PC-3 (cell line): ENCODE measurements at regions not wholly inside any gene's neighbourhood (a gene's known extent, or its start where the extent isn't known, plus 50 kb on each side); places are given as distances from the start of the nearest gene placed in this dataset.

Experiments
- ATAC-seq: fragments of 200-7000 bp; cut with Tn5 transposase; 2 replicates; pipeline ENCODE4 v1.9.1; 2020; ENCODE audit warnings: mild to moderate bottlenecking, moderate library complexity
- BruUV-seq: library from RNA; stranded (reverse); fragments of 400-500 nt; replicated peaks from 2 replicates; lab custom pipeline; 2021; lab: Mats Ljungman, UMichigan
- CTCF ChIA-PET: fragments of 300-600 bp; sonication (Branson Sonifier 250); formaldehyde crosslinking; loops from one replicate; lab custom pipeline; 2022; ENCODE audit warnings: antibody characterized with exemption; lab: Charles Lee
- POLR2A ChIA-PET: fragments of 300-600 bp; sonication (Branson Sonifier 250); formaldehyde crosslinking; loops from one replicate; lab custom pipeline; 2022; ENCODE audit warnings: antibody characterized with exemption; ENCODE audit not compliant: unreplicated experiment; lab: Charles Lee
- DNase-seq: peaks from one replicate; pipeline ENCODE4 v3.0.0-alpha.2; 2015
- H2AFZ ChIP-seq: fragments of 300-600 bp; sonication (generic); 2 replicates; pipeline ENCODE4 v1.6.0; 2016; ENCODE audit warnings: antibody characterized with exemption, low read length
- H3F3A ChIP-seq: fragments of 300-600 bp; sonication (generic); one replicate; pipeline ENCODE4 v1.6.0; 2017; ENCODE audit warnings: antibody characterized with exemption, low read length, control low read depth, mild to moderate bottlenecking; ENCODE audit not compliant: unreplicated experiment
- H3K27ac ChIP-seq: fragments of 300-600 bp; sonication (generic); 2 replicates; pipeline ENCODE4 v1.5.1; 2016; ENCODE audit warnings: mild to moderate bottlenecking, low read length
- H3K27me3 ChIP-seq: fragments of 300-600 bp; sonication (generic); 2 replicates; pipeline ENCODE4 v1.6.1; 2016; ENCODE audit warnings: low read length, mixed read lengths
- H3K36me3 ChIP-seq: fragments of 300-600 bp; sonication (generic); 2 replicates; pipeline ENCODE4 v1.6.1; 2016; ENCODE audit warnings: low read depth, mixed run types, low read length, mixed read lengths
- H3K4me1 ChIP-seq: fragments of 300-600 bp; sonication (generic); 2 replicates; pipeline ENCODE4 v1.5.1; 2016; ENCODE audit warnings: low read length; ENCODE audit not compliant: insufficient read depth
- H3K4me2 ChIP-seq: fragments of 300-600 bp; sonication (generic); 2 replicates; pipeline ENCODE4 v1.6.0; 2016; ENCODE audit warnings: low read length
- H3K4me3 ChIP-seq: fragments of 300-600 bp; sonication (generic); 2 replicates; pipeline ENCODE4 v1.5.1; 2016; ENCODE audit warnings: mild to moderate bottlenecking, low read length, mixed read lengths
- H3K79me2 ChIP-seq: fragments of 300-600 bp; sonication (generic); 2 replicates; pipeline ENCODE4 v1.6.1; 2017; ENCODE audit warnings: low read length, mixed read lengths
- H3K9ac ChIP-seq: fragments of 300-600 bp; sonication (generic); 2 replicates; pipeline ENCODE4 v1.6.0; 2016; ENCODE audit warnings: mild to moderate bottlenecking, low read length
- H3K9me2 ChIP-seq: fragments of 300-600 bp; sonication (generic); replicated peaks from 2 replicates; pipeline ENCODE4 v1.6.1; 2016; ENCODE audit warnings: mixed run types, low read length, mixed read lengths
- H3K9me3 ChIP-seq: fragments of 300-600 bp; sonication (generic); 2 replicates; pipeline ENCODE4 v1.6.1; 2016; ENCODE audit warnings: low read length, mixed read lengths
- H4K20me1 ChIP-seq: fragments of 300-600 bp; sonication (generic); 2 replicates; pipeline ENCODE4 v1.6.1; 2016; ENCODE audit warnings: low read length, mixed read lengths
- EZH2 ChIP-seq: fragments of 300-600 bp; sonication (generic); IDR thresholded peaks from one replicate; pipeline ENCODE4 v1.6.1; 2017; ENCODE audit warnings: antibody characterized with exemption, mild to moderate bottlenecking, low read length; ENCODE audit not compliant: unreplicated experiment
- EZH2phosphoT487 ChIP-seq: fragments of 300-600 bp; sonication (generic); IDR thresholded peaks from 2 replicates; pipeline ENCODE4 v1.6.1; 2018; ENCODE audit warnings: mild to moderate bottlenecking, antibody characterized with exemption, low read length, borderline replicate concordance
- intact Hi-C: fragments of 100-400 bp; cut with micrococcal nuclease; formaldehyde crosslinking; loops from 2 replicates; pipeline ENCODE4 v1.9.0; 2023
- TF ChIP-seq, protein P1 (sequence below): fragments of 300-600 bp; sonication (generic); conservative IDR thresholded peaks from 2 replicates; pipeline ENCODE4 v1.5.1; 2017; ENCODE audit warnings: antibody characterized with exemption, low read depth, mild to moderate bottlenecking, low read length

- Histone ChIP-seq H3K79me2 (no peaks in the 10 kb centered on the region), H3K4me1 (no peaks in the 10 kb centered on the region), H4K20me1 (no peaks in the 10 kb centered on the region), H3K27me3 (no peaks in the 10 kb centered on the region), H3K27ac (no peak overlapping the region), H3K9me3 (no peaks in the 10 kb centered on the region), H3K4me2 (no peak overlapping the region), H3F3A (no peaks in the 10 kb centered on the region), H3K36me3 (no peaks in the 10 kb centered on the region), H3K9me2 (no peaks in the 10 kb centered on the region), H3K4me3 (no peak overlapping the region), H2AFZ (no peak overlapping the region), H3K9ac (no peak overlapping the region)
- DNase-seq (no peak), ATAC-seq (peak; percentile 27; the same call in 1 of the 2 replicates)
- POLR2A ChIA-PET = no interaction called here
- no TSS peak for BruUV-seq
- TF ChIP-seq EZH2 (no peak), EZH2phosphoT487 (no peak)
- TF ChIP-seq, protein P1, sequence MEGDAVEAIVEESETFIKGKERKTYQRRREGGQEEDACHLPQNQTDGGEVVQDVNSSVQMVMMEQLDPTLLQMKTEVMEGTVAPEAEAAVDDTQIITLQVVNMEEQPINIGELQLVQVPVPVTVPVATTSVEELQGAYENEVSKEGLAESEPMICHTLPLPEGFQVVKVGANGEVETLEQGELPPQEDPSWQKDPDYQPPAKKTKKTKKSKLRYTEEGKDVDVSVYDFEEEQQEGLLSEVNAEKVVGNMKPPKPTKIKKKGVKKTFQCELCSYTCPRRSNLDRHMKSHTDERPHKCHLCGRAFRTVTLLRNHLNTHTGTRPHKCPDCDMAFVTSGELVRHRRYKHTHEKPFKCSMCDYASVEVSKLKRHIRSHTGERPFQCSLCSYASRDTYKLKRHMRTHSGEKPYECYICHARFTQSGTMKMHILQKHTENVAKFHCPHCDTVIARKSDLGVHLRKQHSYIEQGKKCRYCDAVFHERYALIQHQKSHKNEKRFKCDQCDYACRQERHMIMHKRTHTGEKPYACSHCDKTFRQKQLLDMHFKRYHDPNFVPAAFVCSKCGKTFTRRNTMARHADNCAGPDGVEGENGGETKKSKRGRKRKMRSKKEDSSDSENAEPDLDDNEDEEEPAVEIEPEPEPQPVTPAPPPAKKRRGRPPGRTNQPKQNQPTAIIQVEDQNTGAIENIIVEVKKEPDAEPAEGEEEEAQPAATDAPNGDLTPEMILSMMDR = no peak
- intact Hi-C loops = no loop called here
- CTCF ChIA-PET = no interaction called here
Observed at GRCh38 chr20:62536871-62537401, 61.1 kb upstream of the GATA5 start.

GRCh38 chr20:62537649-62538292 is 62.0 kb upstream of the GATA5 start:
- H3K9me2 ChIP-seq = no peaks in the 10 kb centered on the region
- H3K27ac ChIP-seq = no peak overlapping the region
- no peak overlapping the region for H3K9ac ChIP-seq
- POLR2A ChIA-PET = no interaction called here
- no TSS peak for BruUV-seq
- CTCF ChIA-PET = no interaction called here
- no peaks in the 10 kb centered on the region for H3K27me3 ChIP-seq
- DNase-seq (no peak), ATAC-seq (no peak)
- H2AFZ ChIP-seq = no peak overlapping the region
- no peak overlapping the region for H3K4me3 ChIP-seq
- no peaks in the 10 kb centered on the region for H3K9me3 ChIP-seq
- intact Hi-C loops = no loop called here
- TF ChIP-seq EZH2 (no peak), EZH2phosphoT487 (no peak)
- TF ChIP-seq, protein P1 = no peak
- no peaks in the 10 kb centered on the region for H3K4me1 ChIP-seq
- H3K4me2 ChIP-seq = no peak overlapping the region
- H4K20me1 ChIP-seq = no peaks in the 10 kb centered on the region
- H3K36me3 ChIP-seq = no peaks in the 10 kb centered on the region
- no peaks in the 10 kb centered on the region for H3F3A ChIP-seq
- H3K79me2 ChIP-seq = no peaks in the 10 kb centered on the region
